ENCODE measurements at regions not wholly inside any gene's neighbourhood (a gene's known extent, or its start where the extent isn't known, plus 50 kb on each side); places are given as distances from the start of the nearest gene placed in this dataset.

GRCh38 chr2:157206916-157207315 is 50.6 kb upstream of the GALNT5 start:
- Histone ChIP-seq H3K4me3 (no peak overlapping the region), H3K27ac (ENCODE audit: low read depth) (no peak overlapping the region), H3K9me2 (ENCODE audit: insufficient read depth) (no peaks in the 10 kb centered on the region), H2AFZ (no peak overlapping the region), H3K36me3 (ENCODE audit: insufficient read depth) (no peaks in the 10 kb centered on the region), H4K20me1 (replicated peaks; ENCODE audit: insufficient read depth) (no peaks in the 10 kb centered on the region), H3K79me2 (replicated peaks; ENCODE audit: insufficient read depth) (no peaks in the 10 kb centered on the region), H3K4me2 (no peak overlapping the region), H3K4me1 (ENCODE audit: insufficient read depth) (no peaks in the 10 kb centered on the region), H3F3A (replicated peaks; ENCODE audit: low read depth) (no peaks in the 10 kb centered on the region), H3K27me3 (ENCODE audit: insufficient read depth) (no peaks in the 10 kb centered on the region)
- Mint-ChIP-seq H3K27me3 (ENCODE audit: insufficient read depth, low read depth, poor library complexity) (no peaks in the 10 kb centered on the region), H3K27ac (no peak overlapping the region), H3K36me3 (ENCODE audit: low read depth) (no peaks in the 10 kb centered on the region), H3K4me1 (peaks cover 8% of the 10 kb centered on the region; the same call in 2 of the 3 replicates), H3K4me3 (no peak overlapping the region), H3K9me3 (no peaks in the 10 kb centered on the region)
- ATAC-seq (no peak), DNase-seq (ENCODE audit: low spot score) (no peak)
- TF ChIP-seq REST (IDR thresholded peaks at IDR 0.05; ENCODE audit: unreplicated experiment) (no peak), STAT1 (IDR thresholded peaks at IDR 0.05; ENCODE audit: unreplicated experiment) (no peak), POLR2AphosphoS5 (IDR thresholded peaks at IDR 0.05; ENCODE audit: low read depth) (no peak), ZNF462 (CRISPR knock-in tag; IDR thresholded peaks at IDR 0.05) (no peak), CTCF (conservative IDR thresholded peaks at IDR 0.05; ENCODE audit: low read depth in 2 of 2) (no peak), EZH2 (IDR thresholded peaks at IDR 0.05; ENCODE audit: low read depth, unreplicated experiment) (no peak), ZNF114 (CRISPR knock-in tag; IDR thresholded peaks at IDR 0.05) (no peak), CREB1 (CRISPR knock-in tag; IDR thresholded peaks at IDR 0.05; ENCODE audit: low read depth) (no peak), ETS1 (IDR thresholded peaks at IDR 0.05) (no peak), EZH2phosphoT487 (IDR thresholded peaks at IDR 0.05; ENCODE audit: unreplicated experiment) (no peak), NANOG (IDR thresholded peaks at IDR 0.05; ENCODE audit: borderline replicate concordance) (no peak), ZNF331 (CRISPR knock-in tag; IDR thresholded peaks at IDR 0.05; ENCODE audit: low read depth) (no peak), JUNB (IDR thresholded peaks at IDR 0.05; ENCODE audit: unreplicated experiment) (no peak)
